ENCODE measurements at regions not wholly inside any gene's neighbourhood (a gene's known extent, or its start where the extent isn't known, plus 50 kb on each side); places are given as distances from the start of the nearest gene placed in this dataset.

DNA sequence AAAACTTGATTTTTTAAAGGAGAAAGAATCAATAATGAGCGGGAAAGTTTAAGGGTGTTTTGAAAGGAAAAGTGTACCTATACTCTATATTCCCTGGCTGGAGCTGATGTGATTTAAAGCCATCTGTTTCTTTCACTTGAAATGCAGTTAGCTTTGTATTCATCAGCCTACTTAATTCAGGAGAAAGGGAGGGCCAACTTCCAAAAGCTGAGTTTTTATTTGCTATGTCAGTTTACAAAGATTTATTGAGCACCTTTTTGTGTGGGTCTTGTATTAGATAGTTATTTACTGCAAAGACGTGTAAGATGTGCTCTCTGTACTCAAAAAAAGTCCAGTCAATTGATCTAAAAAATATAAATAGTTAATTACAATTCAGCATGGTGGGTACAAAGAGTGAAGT lies 176.2 kb upstream of the GOLIM4 start:
- CTCF ChIA-PET = no interaction called here
- DNase-seq (ENCODE audit: low read depth, low spot score) = no peak
- intact Hi-C loops (cut with micrococcal nuclease) = no loop called here
- Histone ChIP-seq H3K27ac (ENCODE audit: low read depth, low read length) (no peak overlapping the region), H3K9me3 (ENCODE audit: control insufficient read depth in 1 of 2, insufficient read depth in 1 of 2, low read depth in 1 of 2, low read length in 2 of 2) (no peaks in the 10 kb centered on the region), H3K36me3 (ENCODE audit: control insufficient read depth in 1 of 2, insufficient read depth in 2 of 2, low read length in 2 of 2) (no peaks in the 10 kb centered on the region), H3K79me2 (ENCODE audit: insufficient read depth, low read length) (no peaks in the 10 kb centered on the region), H3K27me3 (ENCODE audit: insufficient read depth, low read length) (peaks cover 18% of the 10 kb centered on the region; the same call in 1 of the 2 replicates), H3K9ac (ENCODE audit: low read length) (no peak overlapping the region), H2AFZ (ENCODE audit: low read depth, low read length, poor library complexity, severe bottlenecking) (no peak overlapping the region), H3K4me3 (replicated peaks in 1 of 2; ENCODE audit: low read depth in 1 of 2, low read length in 2 of 2) (no peak overlapping the region), H4K20me1 (ENCODE audit: insufficient read depth) (no peaks in the 10 kb centered on the region), H3K4me1 (ENCODE audit: control insufficient read depth in 1 of 2, insufficient read depth in 2 of 2, low read length in 2 of 2) (no peaks in the 10 kb centered on the region), H3K9me2 (ENCODE audit: insufficient read depth) (no peaks in the 10 kb centered on the region), H3K4me2 (ENCODE audit: low read length) (no peak overlapping the region)
- no TSS peak for BruUV-seq (replicated peaks)
- ATAC-seq = no peak
- POLR2A ChIA-PET = no interaction called here
- TF ChIP-seq, protein P1, sequence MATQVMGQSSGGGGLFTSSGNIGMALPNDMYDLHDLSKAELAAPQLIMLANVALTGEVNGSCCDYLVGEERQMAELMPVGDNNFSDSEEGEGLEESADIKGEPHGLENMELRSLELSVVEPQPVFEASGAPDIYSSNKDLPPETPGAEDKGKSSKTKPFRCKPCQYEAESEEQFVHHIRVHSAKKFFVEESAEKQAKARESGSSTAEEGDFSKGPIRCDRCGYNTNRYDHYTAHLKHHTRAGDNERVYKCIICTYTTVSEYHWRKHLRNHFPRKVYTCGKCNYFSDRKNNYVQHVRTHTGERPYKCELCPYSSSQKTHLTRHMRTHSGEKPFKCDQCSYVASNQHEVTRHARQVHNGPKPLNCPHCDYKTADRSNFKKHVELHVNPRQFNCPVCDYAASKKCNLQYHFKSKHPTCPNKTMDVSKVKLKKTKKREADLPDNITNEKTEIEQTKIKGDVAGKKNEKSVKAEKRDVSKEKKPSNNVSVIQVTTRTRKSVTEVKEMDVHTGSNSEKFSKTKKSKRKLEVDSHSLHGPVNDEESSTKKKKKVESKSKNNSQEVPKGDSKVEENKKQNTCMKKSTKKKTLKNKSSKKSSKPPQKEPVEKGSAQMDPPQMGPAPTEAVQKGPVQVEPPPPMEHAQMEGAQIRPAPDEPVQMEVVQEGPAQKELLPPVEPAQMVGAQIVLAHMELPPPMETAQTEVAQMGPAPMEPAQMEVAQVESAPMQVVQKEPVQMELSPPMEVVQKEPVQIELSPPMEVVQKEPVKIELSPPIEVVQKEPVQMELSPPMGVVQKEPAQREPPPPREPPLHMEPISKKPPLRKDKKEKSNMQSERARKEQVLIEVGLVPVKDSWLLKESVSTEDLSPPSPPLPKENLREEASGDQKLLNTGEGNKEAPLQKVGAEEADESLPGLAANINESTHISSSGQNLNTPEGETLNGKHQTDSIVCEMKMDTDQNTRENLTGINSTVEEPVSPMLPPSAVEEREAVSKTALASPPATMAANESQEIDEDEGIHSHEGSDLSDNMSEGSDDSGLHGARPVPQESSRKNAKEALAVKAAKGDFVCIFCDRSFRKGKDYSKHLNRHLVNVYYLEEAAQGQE (IDR thresholded peaks at IDR 0.05; ENCODE audit: low read depth) = no peak
- TF ChIP-seq JUND (IDR thresholded peaks at IDR 0.05) = no peak
- TF ChIP-seq ELF1 (IDR thresholded peaks at IDR 0.05; ENCODE audit: borderline replicate concordance, low read depth) = no peak
- RAD21 ChIA-PET (ENCODE audit: low non-redundant PET in 1 of 2, low total read pairs in 2 of 2, uncharacterized antibody in 2 of 2, unreplicated experiment in 2 of 2) = no interaction called here

- no peaks in the 10 kb centered on the region for H3K36me3 ChIP-seq (ENCODE audit: control insufficient read depth in 1 of 2, insufficient read depth in 2 of 2, low read length in 2 of 2)
- no peak overlapping the region for H2AFZ ChIP-seq (ENCODE audit: low read depth, low read length, poor library complexity, severe bottlenecking)
- no peaks in the 10 kb centered on the region for H4K20me1 ChIP-seq (ENCODE audit: insufficient read depth)
- CTCF ChIA-PET = no interaction called here
- ATAC-seq (no peak), DNase-seq (ENCODE audit: low read depth, low spot score) (no peak)
- RAD21 ChIA-PET (ENCODE audit: low non-redundant PET in 1 of 2, low total read pairs in 2 of 2, uncharacterized antibody in 2 of 2, unreplicated experiment in 2 of 2) = no interaction called here
- intact Hi-C loops (cut with micrococcal nuclease) = no loop called here
- H3K9ac ChIP-seq (ENCODE audit: low read length) = no peak overlapping the region
- H3K9me2 ChIP-seq (ENCODE audit: insufficient read depth) = no peaks in the 10 kb centered on the region
- H3K4me1 ChIP-seq (ENCODE audit: control insufficient read depth in 1 of 2, insufficient read depth in 2 of 2, low read length in 2 of 2) = no peaks in the 10 kb centered on the region
- H3K4me3 ChIP-seq (replicated peaks in 1 of 2; ENCODE audit: low read depth in 1 of 2, low read length in 2 of 2) = no peak overlapping the region
- TF ChIP-seq CBX3 (IDR thresholded peaks at IDR 0.05; ENCODE audit: low read depth) (no peak), TCF7L2 (IDR thresholded peaks at IDR 0.05; ENCODE audit: borderline replicate concordance, extremely low read depth, insufficient read depth, insufficient read length) (no peak), ELF1 (IDR thresholded peaks at IDR 0.05; ENCODE audit: borderline replicate concordance, low read depth) (no peak), ZNF274 (IDR thresholded peaks at IDR 0.05; ENCODE audit: low read depth, low read length) (no peak), ZBTB33 (IDR thresholded peaks at IDR 0.05; ENCODE audit: extremely low read depth, insufficient replicate concordance, low read length) (no peak), MAX (IDR thresholded peaks at IDR 0.05) (no peak), YY1 (IDR thresholded peaks at IDR 0.05; ENCODE audit: extremely low read depth, insufficient replicate concordance, low read depth, low read length) (no peak)
- H3K79me2 ChIP-seq (ENCODE audit: insufficient read depth, low read length) = no peaks in the 10 kb centered on the region
- H3K4me2 ChIP-seq (ENCODE audit: low read length) = no peak overlapping the region
- H3K27ac ChIP-seq (ENCODE audit: low read depth, low read length) = no peak overlapping the region
- POLR2A ChIA-PET = no interaction called here
- H3K27me3 ChIP-seq (ENCODE audit: insufficient read depth, low read length) = 0 out of 2 replicates have a peak, but pooled peaks cover 12% of the 10 kb centered on the region
- H3K9me3 ChIP-seq (ENCODE audit: control insufficient read depth in 1 of 2, insufficient read depth in 1 of 2, low read depth in 1 of 2, low read length in 2 of 2) = no peaks in the 10 kb centered on the region
- BruUV-seq (replicated peaks) = no TSS peak
Measured at GRCh38 chr3:168269001-168269400, 173.3 kb upstream of the GOLIM4 start.
